Subcutaneous abdominal adipose tissue (tissue), 5 donors: ENCODE measurements at regions not wholly inside any gene's neighbourhood (a gene's known extent, or its start where the extent isn't known, plus 50 kb on each side); places are given as distances from the start of the nearest gene placed in this dataset.

Experiments used
- H3K27ac ChIP-seq: one replicate; pipeline ENCODE4 v1.7.0; 2013; ENCODE audit warnings: low read depth, mild to moderate bottlenecking, inconsistent platforms, low read length, moderate library complexity
- H3K27me3 ChIP-seq, 5 donors: one replicate each; pipeline ENCODE4 v1.7.0; 2013; ENCODE audit warnings: low read length in 5 of 5, inconsistent platforms in 1 of 5; ENCODE audit not compliant: control insufficient read depth in 5 of 5, insufficient read depth in 4 of 5
- H3K36me3 ChIP-seq, 5 donors: one replicate each; pipeline ENCODE4 v1.7.0; 2013; ENCODE audit warnings: low read length in 5 of 5; ENCODE audit not compliant: control insufficient read depth in 5 of 5, insufficient read depth in 5 of 5
- H3K4me1 ChIP-seq, 5 donors: one replicate each; pipeline ENCODE4 v1.7.0; 2013; ENCODE audit warnings: low read length in 5 of 5, mild to moderate bottlenecking in 3 of 5, moderate library complexity in 1 of 5; ENCODE audit not compliant: control insufficient read depth in 5 of 5, insufficient read depth in 5 of 5
- H3K4me3 ChIP-seq, 5 donors: one replicate each; pipeline ENCODE4 v1.7.0; 2013; ENCODE audit warnings: low read length in 5 of 5, low read depth in 1 of 5
- H3K9ac ChIP-seq, 5 donors: one replicate each; pipeline ENCODE4 v1.7.0; 2013; ENCODE audit warnings: low read length in 5 of 5, mild to moderate bottlenecking in 4 of 5, moderate library complexity in 3 of 5
- H3K9me3 ChIP-seq, 5 donors: one replicate each; pipeline ENCODE4 v1.7.0; 2013; ENCODE audit warnings: low read length in 5 of 5; ENCODE audit not compliant: control insufficient read depth in 5 of 5
- donor health status: healthy.
- donor health status: healthy.
- donor health status: healthy.
- donor health status: healthy.
- donor health status: healthy.

DNA sequence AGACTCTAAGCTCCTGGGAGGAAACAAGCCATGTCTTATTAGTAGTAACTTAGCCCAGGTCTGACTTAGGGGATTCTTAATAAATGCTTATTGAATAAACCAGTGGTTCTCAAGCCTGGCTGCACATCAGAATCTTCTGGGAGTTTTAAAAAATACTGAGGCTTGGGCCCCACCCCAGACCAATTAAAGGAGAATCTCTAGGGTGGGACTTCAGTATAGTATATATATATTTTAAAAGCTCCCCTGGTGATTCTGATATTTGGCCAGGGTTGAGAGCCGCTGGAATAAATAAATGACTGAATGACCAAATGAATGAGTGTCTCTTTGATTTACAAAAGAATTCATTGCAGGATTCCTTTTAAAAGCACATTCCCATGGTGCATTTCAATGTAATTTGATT, 151.5 kb upstream of the GSC start:
- Histone ChIP-seq H3K27ac (no peak overlapping the region), H3K4me1 (peaks cover 0 to 16% (median 4%) of the 10 kb centered on the region in 5 donors), H3K9me3 (peaks cover 0 to 2% (median 0%) of the 10 kb centered on the region in 5 donors), H3K9ac (no peak overlapping the region), H3K4me3 (no peak overlapping the region), H3K27me3 (no peaks in the 10 kb centered on the region), H3K36me3 (no peaks in the 10 kb centered on the region)

DNA sequence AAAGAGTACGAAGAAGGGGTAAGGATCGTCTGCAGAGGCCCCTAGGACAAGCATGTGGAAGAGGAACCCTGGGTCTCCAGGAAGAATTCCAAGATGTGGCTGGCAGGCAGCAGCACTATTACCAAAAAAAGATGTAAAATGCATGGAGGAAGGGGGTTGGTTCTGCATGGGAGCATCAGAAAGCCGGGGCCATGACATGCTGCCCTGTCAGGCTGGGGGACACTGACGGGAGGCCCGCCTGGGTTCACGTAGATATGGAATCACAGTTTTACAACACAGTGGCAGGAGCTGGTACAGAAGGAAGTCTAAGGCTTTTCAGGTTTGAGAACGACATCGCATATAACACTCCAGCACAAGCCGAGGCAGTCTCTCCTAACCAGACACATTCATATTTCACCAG, 150.0 kb upstream of the GSC start:
- Histone ChIP-seq H3K4me3 (no peak overlapping the region), H3K27ac (no peak overlapping the region), H3K4me1 (peaks cover 0 to 16% (median 4%) of the 10 kb centered on the region in 5 donors), H3K9me3 (peaks cover 0 to 2% (median 0%) of the 10 kb centered on the region in 5 donors), H3K27me3 (no peaks in the 10 kb centered on the region), H3K9ac (no peak overlapping the region), H3K36me3 (no peaks in the 10 kb centered on the region)

DNA sequence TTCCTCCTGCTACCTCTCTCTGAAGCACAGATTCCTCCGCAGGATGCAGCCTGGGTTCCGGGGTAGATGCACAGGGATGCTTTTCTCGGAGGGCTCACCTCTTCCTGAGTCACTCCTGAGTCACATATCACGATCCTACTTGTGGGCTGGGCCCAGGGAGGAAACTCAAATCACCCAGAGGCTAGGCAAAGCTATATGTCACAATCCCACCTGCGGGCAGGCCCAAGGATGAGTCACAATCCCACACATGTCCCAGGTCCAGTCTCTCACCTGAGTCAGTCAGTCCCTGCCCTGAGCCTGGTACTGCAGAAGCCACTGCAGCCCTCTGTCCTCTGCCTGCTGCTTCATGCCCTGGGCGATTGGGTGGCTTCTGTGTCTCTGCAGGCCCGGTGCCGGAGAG, 149.0 kb upstream of the GSC start:
- Histone ChIP-seq H3K27ac (no peak overlapping the region), H3K9ac (no peak overlapping the region), H3K9me3 (peaks cover 0 to 2% (median 0%) of the 10 kb centered on the region in 5 donors), H3K36me3 (no peaks in the 10 kb centered on the region), H3K27me3 (no peaks in the 10 kb centered on the region), H3K4me3 (no peak overlapping the region), H3K4me1 (peaks cover 0 to 16% (median 4%) of the 10 kb centered on the region in 5 donors)

GRCh38 chr14:94917041-94917600, 147.2 kb upstream of the GSC start:
- no peaks in the 10 kb centered on the region for H3K36me3 ChIP-seq
- H3K27me3 ChIP-seq, result no peaks in the 10 kb centered on the region

GRCh38 chr14:94914191-94914590, 144.3 kb upstream of the GSC start:
- no peaks in the 10 kb centered on the region for H3K36me3 ChIP-seq
- H3K4me3 ChIP-seq, result no peak overlapping the region
- no peaks in the 10 kb centered on the region for H3K27me3 ChIP-seq
- peaks cover 0 to 9% (median 0%) of the 10 kb centered on the region in 5 donors for H3K9me3 ChIP-seq
- H3K27ac ChIP-seq, result no peak overlapping the region
- H3K4me1 ChIP-seq, result no peaks in the 10 kb centered on the region
- no peak overlapping the region for H3K9ac ChIP-seq

More at GRCh38 chr14:94917041-94917600, 147.2 kb upstream of the GSC start:
- Histone ChIP-seq H3K27ac (no peak overlapping the region), H3K4me3 (no peak overlapping the region), H3K9ac (no peak overlapping the region), H3K9me3 (no peaks in the 10 kb centered on the region), H3K4me1 (peaks cover 0 to 7% (median 1%) of the 10 kb centered on the region in 5 donors)

- peaks cover 0 to 9% (median 0%) of the 10 kb centered on the region in 5 donors for H3K9me3 ChIP-seq
- H3K4me3 ChIP-seq, result no peak overlapping the region
- H3K4me1 ChIP-seq, result peaks cover 0 to 12% (median 6%) of the 10 kb centered on the region in 5 donors
- H3K9ac ChIP-seq, result no peak overlapping the region
- no peaks in the 10 kb centered on the region for H3K27me3 ChIP-seq
- no peak overlapping the region for H3K27ac ChIP-seq
- no peaks in the 10 kb centered on the region for H3K36me3 ChIP-seq
These were observed 137.8 kb upstream of the GSC start for GRCh38 chr14:94907626-94908261.

DNA sequence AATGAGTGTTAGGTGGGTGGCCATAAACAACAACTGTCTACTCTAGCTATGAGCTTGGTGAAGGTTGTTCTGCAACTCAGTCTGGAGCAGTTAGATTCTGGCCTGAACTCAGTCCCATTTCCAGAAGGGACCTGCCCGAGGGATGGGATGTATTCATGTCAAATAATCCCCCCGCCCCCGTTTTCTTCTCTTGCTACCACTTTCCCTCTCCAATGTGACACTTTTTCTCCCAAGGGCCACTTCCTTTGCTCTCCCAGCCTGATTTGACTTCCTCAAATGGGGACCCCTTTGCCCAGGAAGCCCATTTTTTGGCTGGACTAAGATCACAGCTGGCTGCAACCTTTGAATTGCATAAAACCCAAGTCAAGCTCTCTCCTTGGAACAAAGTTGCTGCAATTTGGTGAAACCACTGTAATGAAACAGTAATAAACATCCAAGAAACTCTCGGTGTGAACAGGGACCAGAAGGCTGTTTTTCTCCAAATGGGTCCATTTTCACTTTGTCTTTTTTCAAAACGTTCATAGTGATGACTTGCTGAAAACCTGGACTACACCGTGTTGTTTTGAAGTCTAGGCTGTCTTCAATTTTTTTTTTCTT, 137.2 kb upstream of the GSC start:
- no peaks in the 10 kb centered on the region for H3K36me3 ChIP-seq
- H3K4me3 ChIP-seq, result no peak overlapping the region
- H3K27ac ChIP-seq, result no peak overlapping the region
- no peaks in the 10 kb centered on the region for H3K27me3 ChIP-seq
- H3K9ac ChIP-seq, result no peak overlapping the region
- peaks cover 0 to 9% (median 0%) of the 10 kb centered on the region in 5 donors for H3K9me3 ChIP-seq
- H3K4me1 ChIP-seq, result peaks cover 0 to 12% (median 6%) of the 10 kb centered on the region in 5 donors

- Histone ChIP-seq H3K9ac (no peak overlapping the region), H3K27ac (no peak overlapping the region), H3K36me3 (no peaks in the 10 kb centered on the region), H3K9me3 (peaks cover 0 to 5% (median 0%) of the 10 kb centered on the region in 5 donors), H3K4me1 (peaks cover 0 to 12% (median 6%) of the 10 kb centered on the region in 5 donors), H3K4me3 (no peak overlapping the region), H3K27me3 (no peaks in the 10 kb centered on the region)
These were observed 136.7 kb upstream of the GSC start for GRCh38 chr14:94906577-94906976.

- H3K27me3 ChIP-seq, result no peaks in the 10 kb centered on the region
- peaks cover 0 to 12% (median 6%) of the 10 kb centered on the region in 5 donors for H3K4me1 ChIP-seq
- no peak overlapping the region for H3K4me3 ChIP-seq
- H3K36me3 ChIP-seq, result no peaks in the 10 kb centered on the region
- H3K27ac ChIP-seq, result no peak overlapping the region
- H3K9me3 ChIP-seq, result no peaks in the 10 kb centered on the region
- H3K9ac ChIP-seq, result no peak overlapping the region
These were observed 134.7 kb upstream of the GSC start for GRCh38 chr14:94904636-94905035.

DNA sequence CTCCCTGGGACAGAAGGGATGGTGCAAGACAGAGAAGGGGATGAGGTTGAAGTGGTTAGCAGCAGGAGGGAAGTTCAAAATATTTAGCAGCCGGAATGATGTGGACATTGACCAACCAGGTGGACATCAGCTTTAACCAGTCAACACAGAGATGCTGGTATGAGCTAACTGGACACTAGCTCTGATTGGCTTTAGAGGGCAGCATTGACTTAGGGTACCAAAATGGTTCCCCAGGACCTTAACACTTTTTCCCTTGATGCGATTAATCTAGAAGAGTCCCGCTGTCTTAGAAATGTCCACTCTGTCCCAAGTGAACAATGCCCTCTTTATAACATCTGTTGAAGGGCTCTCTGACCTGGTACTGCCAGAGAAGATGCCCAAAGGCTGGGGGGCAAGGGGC, 134.0 kb upstream of the GSC start:
- no peak overlapping the region for H3K27ac ChIP-seq
- no peaks in the 10 kb centered on the region for H3K9me3 ChIP-seq
- no peaks in the 10 kb centered on the region for H3K27me3 ChIP-seq
- H3K36me3 ChIP-seq, result no peaks in the 10 kb centered on the region
- no peak overlapping the region for H3K4me3 ChIP-seq
- H3K9ac ChIP-seq, result no peak overlapping the region
- H3K4me1 ChIP-seq, result peaks cover 0 to 12% (median 6%) of the 10 kb centered on the region in 5 donors
